ENCODE measurements at regions not wholly inside any gene's neighbourhood (a gene's known extent, or its start where the extent isn't known, plus 50 kb on each side); places are given as distances from the start of the nearest gene placed in this dataset.
"Not testable (repeated sequence)": the region's sequence is repeated elsewhere in the genome, so short reads cannot be mapped to it uniquely, and the experiment has no call there.

DNA sequence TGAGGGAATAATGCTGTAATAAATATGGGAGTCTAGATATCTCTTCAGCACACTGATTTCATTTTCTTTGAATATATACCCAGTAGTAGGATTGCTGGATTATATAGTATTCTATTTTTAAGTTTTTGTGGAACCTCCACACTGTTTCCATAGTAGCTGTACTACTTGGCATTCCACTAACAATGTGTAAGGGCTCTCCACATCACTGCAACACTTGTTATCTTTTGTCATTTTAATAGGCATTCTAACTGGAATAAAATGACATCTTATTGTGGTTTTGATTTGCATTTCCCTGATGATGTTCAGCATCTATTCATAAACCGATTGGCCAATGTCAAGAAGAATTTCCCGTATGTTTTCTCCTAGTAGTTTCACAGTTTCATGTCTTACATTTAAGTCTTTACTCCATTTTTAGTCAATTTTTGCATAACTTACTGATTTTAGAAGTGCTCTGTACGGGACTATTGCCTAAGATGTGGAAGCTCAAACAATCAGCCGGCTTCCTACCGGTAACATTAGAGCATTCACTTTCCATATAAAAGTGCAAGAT lies 1078.8 kb downstream of the TAF11L14 start:
- ATAC-seq (ENCODE audit: low FRiP score) (no peak), DNase-seq (ENCODE audit: low spot score) (no peak)
- TF ChIP-seq, protein P1, sequence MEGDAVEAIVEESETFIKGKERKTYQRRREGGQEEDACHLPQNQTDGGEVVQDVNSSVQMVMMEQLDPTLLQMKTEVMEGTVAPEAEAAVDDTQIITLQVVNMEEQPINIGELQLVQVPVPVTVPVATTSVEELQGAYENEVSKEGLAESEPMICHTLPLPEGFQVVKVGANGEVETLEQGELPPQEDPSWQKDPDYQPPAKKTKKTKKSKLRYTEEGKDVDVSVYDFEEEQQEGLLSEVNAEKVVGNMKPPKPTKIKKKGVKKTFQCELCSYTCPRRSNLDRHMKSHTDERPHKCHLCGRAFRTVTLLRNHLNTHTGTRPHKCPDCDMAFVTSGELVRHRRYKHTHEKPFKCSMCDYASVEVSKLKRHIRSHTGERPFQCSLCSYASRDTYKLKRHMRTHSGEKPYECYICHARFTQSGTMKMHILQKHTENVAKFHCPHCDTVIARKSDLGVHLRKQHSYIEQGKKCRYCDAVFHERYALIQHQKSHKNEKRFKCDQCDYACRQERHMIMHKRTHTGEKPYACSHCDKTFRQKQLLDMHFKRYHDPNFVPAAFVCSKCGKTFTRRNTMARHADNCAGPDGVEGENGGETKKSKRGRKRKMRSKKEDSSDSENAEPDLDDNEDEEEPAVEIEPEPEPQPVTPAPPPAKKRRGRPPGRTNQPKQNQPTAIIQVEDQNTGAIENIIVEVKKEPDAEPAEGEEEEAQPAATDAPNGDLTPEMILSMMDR (IDR thresholded peaks at IDR 0.05), result no peak

DNA sequence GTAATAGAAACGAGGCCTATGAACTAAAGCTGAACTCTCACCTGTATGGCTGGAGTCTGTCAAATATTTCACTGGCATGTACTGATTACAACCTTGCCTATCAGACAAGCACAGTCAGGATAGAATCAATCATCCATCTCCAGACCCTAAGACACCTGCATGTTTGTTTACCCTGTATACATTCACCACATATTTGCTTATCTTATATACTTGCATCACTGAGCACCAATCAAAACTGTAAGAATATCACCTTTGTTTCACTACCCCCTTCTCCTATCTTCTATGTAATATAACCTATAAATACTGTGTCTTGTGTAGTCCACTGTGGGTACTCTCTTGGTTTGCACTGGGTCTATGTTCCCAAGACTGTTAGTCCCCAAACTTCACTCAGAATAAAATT lies 1085.7 kb downstream of the TAF11L14 start:
- no peak for ATAC-seq (ENCODE audit: low FRiP score)
- TF ChIP-seq, protein P1 (IDR thresholded peaks at IDR 0.05), result no peak

DNA sequence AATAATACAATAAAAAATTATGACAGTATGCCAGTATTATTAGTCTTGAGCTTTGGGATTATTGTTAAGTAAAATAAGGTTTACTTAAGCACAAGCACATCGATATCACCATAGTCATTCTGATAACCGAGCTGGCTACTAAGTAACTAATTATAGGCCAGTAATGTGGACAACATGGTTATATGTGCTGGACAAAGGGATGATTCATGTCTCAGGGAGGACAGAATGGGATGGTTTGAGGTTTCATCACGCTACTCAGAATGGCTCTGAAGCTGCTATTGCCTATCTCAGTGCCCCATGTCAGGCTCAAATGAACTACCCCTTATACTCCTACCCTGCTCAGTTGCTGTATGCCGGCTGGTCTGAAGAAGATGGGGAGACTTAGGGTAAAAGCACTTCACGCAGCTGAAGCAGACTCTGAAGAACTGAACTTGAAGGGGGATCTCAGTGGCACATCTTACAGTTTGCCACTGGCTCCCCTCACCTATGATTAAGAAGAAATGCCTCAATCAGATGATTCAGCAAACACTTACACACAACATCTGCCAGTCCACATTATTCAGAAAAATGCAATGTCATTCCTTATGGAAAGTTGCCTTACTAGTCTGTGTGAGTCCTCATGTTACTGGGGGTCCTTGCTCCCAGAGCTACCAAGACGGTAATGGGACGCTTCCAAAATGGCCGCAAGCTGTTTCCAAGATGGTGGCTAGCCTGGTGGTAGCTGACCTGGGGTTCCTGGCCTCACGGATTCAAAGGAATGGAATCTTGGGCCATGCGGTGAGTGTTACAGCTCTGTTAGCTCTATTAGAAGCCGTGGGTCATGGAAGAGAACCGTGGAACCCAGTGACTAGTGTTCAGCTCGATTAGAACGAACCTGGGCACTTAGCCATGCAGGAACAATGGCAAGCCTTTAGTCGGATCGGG lies 1098.6 kb downstream of the TAF11L14 start:
- no peak for ATAC-seq (ENCODE audit: low FRiP score)
- no peak for DNase-seq (ENCODE audit: low spot score)
- TF ChIP-seq, protein P1 (IDR thresholded peaks at IDR 0.05), result no peak

More for the DNA sequence above, 1085.7 kb downstream of the TAF11L14 start:
- DNase-seq (ENCODE audit: low spot score), result no peak

DNA sequence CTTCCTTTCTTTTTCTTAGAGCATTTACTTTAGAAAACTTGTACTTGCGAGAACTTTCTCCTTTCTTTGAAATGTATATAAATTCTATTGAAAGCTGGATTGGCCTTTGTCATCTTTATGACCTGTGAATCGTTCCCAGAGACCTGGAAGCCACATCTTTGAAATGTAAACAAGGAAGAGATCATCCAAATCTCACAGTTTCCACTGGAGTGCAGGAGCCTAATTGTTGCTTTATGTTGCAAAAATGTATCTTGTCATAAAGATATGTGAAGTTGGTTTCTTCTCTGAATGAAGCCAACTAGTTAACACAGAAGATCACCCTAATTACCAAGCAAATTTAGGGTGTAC lies 1101.8 kb downstream of the TAF11L14 start:
- DNase-seq (ENCODE audit: low spot score), result no peak

DNA sequence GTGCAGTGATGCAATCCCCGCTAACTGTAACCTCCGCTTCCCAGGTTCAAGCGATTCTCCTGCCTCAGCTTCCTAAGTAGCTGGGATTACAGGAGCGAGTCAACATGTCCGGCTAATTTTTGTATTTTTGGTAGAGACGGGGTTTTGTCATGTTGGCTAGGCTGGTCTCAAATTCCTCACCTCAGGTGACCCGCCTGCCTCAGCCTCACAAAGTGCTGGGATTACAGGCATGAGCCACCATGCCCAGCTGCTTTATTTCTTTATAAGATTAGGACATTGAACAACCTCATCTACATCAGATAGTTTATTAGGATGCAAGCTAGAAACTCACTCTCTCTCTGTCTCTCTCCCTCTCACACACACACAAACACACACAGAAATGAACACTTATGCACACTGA lies 1102.5 kb downstream of the TAF11L14 start:
- not testable (repeated sequence) for DNase-seq (ENCODE audit: low spot score); ATAC-seq (ENCODE audit: low FRiP score)

More for the DNA sequence above, 1101.8 kb downstream of the TAF11L14 start:
- TF ChIP-seq, protein P1 (IDR thresholded peaks at IDR 0.05), result no peak
- ATAC-seq (ENCODE audit: low FRiP score), result no peak

DNA sequence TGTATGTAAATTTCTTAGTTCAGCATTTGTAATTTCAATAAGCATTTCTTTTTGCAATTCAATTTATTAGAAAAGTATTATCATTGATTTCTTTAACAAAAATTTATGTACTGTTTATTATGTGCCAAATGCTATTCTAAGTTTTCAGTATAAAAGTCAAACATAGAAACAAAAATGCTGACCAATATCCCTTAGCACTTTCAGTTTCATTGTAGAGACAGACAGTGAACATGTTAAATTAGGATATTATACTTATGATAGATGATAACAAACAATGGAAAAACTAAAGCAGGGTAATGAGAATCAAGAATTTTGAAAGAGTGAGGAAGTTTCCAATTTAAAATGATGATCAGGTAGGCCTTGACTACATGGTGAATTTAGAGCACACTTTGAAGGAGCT lies 1106.0 kb downstream of the TAF11L14 start:
- no peak for ATAC-seq (ENCODE audit: low FRiP score)
- TF ChIP-seq, protein P1 (IDR thresholded peaks at IDR 0.05), result no peak

DNA sequence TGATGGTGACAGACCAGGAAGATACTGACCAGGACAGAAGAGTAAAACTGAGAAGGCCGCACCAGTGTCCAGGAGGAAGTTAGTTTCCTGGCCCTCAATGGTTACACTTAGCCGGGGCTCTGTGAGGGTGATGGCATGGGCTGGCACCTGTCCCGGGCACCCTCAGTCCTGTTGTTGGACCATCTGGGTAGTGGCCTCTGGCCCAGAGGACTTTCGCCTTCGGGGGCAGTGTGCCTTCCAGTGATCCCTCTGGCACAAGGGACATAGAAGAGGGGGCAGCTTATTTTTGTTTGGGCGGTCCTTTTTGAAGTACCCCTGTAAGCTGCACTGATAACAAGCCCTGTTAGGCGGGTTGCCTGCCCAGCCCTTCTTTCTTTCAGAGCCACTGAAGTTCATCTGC lies 1108.6 kb downstream of the TAF11L14 start:
- TF ChIP-seq, protein P1 (IDR thresholded peaks at IDR 0.05), result no peak
- DNase-seq (ENCODE audit: low spot score) (no peak), ATAC-seq (ENCODE audit: low FRiP score) (no peak)

More for the DNA sequence above, 1106.0 kb downstream of the TAF11L14 start:
- DNase-seq (ENCODE audit: low spot score), result no peak

All from omental fat pad (tissue), 3 donors.